Type B pancreatic cell (in vitro differentiated cells): ENCODE measurements at regions not wholly inside any gene's neighbourhood (a gene's known extent, or its start where the extent isn't known, plus 50 kb on each side); places are given as distances from the start of the nearest gene placed in this dataset.

Source experiments
- DNase-seq: peaks from one replicate; pipeline ENCODE4 v3.0.0; 2021; ENCODE audit warnings: mixed read lengths; ENCODE audit not compliant: unreplicated experiment; ENCODE audit errors: extremely low spot score
- H3K27ac Mint-ChIP-seq: 2 replicates; pipeline ENCODE4 v1.8.0; 2021; ENCODE audit warnings: mild to moderate bottlenecking, mixed read lengths
- H3K27me3 Mint-ChIP-seq: 2 replicates; pipeline ENCODE4 v1.8.0; 2021; ENCODE audit warnings: mixed read lengths
- H3K36me3 Mint-ChIP-seq: 2 replicates; pipeline ENCODE4 v1.8.0; 2021; ENCODE audit warnings: mixed read lengths
- H3K4me1 Mint-ChIP-seq: one replicate; pipeline ENCODE4 v1.8.0; 2021; ENCODE audit warnings: mixed read lengths; ENCODE audit not compliant: unreplicated experiment
- H3K4me3 Mint-ChIP-seq: 2 replicates; pipeline ENCODE4 v1.8.0; 2021; ENCODE audit warnings: mild to moderate bottlenecking, mixed read lengths
- H3K9me3 Mint-ChIP-seq: 2 replicates; pipeline ENCODE4 v1.8.0; 2021; ENCODE audit warnings: mixed read lengths
- TF ChIP-seq, protein P1 (sequence below): fragments of 200-600 bp; sonication (generic); conservative IDR thresholded peaks from 2 replicates; pipeline ENCODE4 v1.5.0; 2021; ENCODE audit warnings: antibody characterized with exemption, mild to moderate bottlenecking

DNA sequence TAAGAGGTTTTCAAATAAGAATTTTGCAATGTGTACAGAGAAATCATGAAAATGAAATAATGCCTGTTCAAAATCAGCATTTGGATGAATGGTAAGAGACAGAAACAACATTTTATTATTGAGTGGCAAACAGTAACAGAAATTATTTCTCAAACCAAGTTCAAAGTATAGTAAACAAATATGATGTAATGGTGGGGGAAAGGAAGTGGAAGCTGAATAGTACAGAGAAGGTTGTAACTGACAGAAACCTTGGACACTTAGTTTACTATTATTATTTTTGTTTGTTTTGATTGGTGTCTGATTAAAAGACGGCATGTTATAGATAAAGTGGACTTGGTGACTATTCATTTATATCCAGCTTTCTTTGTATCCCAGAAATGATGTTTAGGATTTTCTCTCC is 1637.4 kb upstream of the ACVR2A start:
- peaks cover 8% of the 10 kb centered on the region for H3K9me3 Mint-ChIP-seq
- H3K4me1 Mint-ChIP-seq, result no peaks in the 10 kb centered on the region
- H3K36me3 Mint-ChIP-seq, result no peaks in the 10 kb centered on the region

GRCh38 chr2:146203064-146203624 is 1641.7 kb upstream of the ACVR2A start:
- Mint-ChIP-seq H3K4me1 (no peaks in the 10 kb centered on the region), H3K9me3 (no peaks in the 10 kb centered on the region), H3K4me3 (no peak overlapping the region), H3K36me3 (no peaks in the 10 kb centered on the region), H3K27ac (no peak overlapping the region), H3K27me3 (peaks cover 3% of the 10 kb centered on the region)
- TF ChIP-seq, protein P1, sequence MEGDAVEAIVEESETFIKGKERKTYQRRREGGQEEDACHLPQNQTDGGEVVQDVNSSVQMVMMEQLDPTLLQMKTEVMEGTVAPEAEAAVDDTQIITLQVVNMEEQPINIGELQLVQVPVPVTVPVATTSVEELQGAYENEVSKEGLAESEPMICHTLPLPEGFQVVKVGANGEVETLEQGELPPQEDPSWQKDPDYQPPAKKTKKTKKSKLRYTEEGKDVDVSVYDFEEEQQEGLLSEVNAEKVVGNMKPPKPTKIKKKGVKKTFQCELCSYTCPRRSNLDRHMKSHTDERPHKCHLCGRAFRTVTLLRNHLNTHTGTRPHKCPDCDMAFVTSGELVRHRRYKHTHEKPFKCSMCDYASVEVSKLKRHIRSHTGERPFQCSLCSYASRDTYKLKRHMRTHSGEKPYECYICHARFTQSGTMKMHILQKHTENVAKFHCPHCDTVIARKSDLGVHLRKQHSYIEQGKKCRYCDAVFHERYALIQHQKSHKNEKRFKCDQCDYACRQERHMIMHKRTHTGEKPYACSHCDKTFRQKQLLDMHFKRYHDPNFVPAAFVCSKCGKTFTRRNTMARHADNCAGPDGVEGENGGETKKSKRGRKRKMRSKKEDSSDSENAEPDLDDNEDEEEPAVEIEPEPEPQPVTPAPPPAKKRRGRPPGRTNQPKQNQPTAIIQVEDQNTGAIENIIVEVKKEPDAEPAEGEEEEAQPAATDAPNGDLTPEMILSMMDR, result no peak
- no peak for DNase-seq

More for the DNA sequence above, 1637.4 kb upstream of the ACVR2A start:
- no peak overlapping the region for H3K27ac Mint-ChIP-seq
- H3K27me3 Mint-ChIP-seq, result no peaks in the 10 kb centered on the region
- TF ChIP-seq, protein P1, result no peak
- DNase-seq, result no peak
- H3K4me3 Mint-ChIP-seq, result no peak overlapping the region

DNA sequence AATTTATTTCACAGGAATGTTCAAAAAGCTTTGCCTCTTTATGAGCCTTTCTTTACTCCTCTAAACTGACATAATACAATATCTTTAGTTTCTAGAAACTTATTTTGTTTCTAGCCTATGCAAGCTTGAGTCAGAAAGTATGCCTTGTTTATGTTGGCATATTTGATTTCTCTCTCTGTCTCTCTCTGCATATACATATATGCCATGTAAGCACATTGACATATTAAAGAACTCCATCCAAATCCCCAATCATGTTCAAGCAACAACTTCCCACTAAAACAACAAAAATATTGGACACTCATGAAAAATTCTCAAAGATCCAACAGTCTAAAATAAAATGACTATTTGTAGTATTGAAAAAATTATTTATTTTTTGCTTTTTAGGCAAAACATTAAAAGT is 1651.2 kb upstream of the ACVR2A start:
- Mint-ChIP-seq H3K4me3 (no peak overlapping the region), H3K27ac (no peak overlapping the region), H3K27me3 (peaks cover 4% of the 10 kb centered on the region), H3K36me3 (no peaks in the 10 kb centered on the region), H3K4me1 (peaks cover 5% of the 10 kb centered on the region), H3K9me3 (peaks cover 4% of the 10 kb centered on the region)
- TF ChIP-seq, protein P1, result no peak
- no peak for DNase-seq

- TF ChIP-seq, protein P1, result no peak
- H3K36me3 Mint-ChIP-seq, result no peaks in the 10 kb centered on the region
- H3K9me3 Mint-ChIP-seq, result peaks cover 4% of the 10 kb centered on the region
- H3K4me1 Mint-ChIP-seq, result peaks cover 5% of the 10 kb centered on the region
- no peak overlapping the region for H3K4me3 Mint-ChIP-seq
- H3K27me3 Mint-ChIP-seq, result peaks cover 4% of the 10 kb centered on the region
- no peak for DNase-seq
- H3K27ac Mint-ChIP-seq, result no peak overlapping the region
Observed at GRCh38 chr2:146189541-146189940, 1655.3 kb upstream of the ACVR2A start.

- Mint-ChIP-seq H3K36me3 (no peaks in the 10 kb centered on the region), H3K4me3 (no peak overlapping the region), H3K4me1 (no peaks in the 10 kb centered on the region), H3K9me3 (peaks cover 11% of the 10 kb centered on the region), H3K27me3 (no peaks in the 10 kb centered on the region), H3K27ac (no peak overlapping the region)
- DNase-seq, result no peak
- TF ChIP-seq, protein P1, result no peak
Observed at GRCh38 chr2:146173934-146174333, 1654.0 kb upstream of the ZEB2 start.
